HG03460 (cell line): ENCODE measurements at regions not wholly inside any gene's neighbourhood (a gene's known extent, or its start where the extent isn't known, plus 50 kb on each side); places are given as distances from the start of the nearest gene placed in this dataset.

Source experiments
- ATAC-seq: cut with Tn5 transposase; IDR thresholded peaks from one replicate; pipeline ENCODE4 v1.9.1; 2021; ENCODE audit not compliant: unreplicated experiment

- no peak for ATAC-seq
Measured at GRCh38 chr10:128727114-128727513, 600.9 kb upstream of the MKI67 start.

- ATAC-seq: no peak
Measured at GRCh38 chr10:128729910-128730420, 603.7 kb upstream of the MKI67 start.

GRCh38 chr10:128730922-128731321 is 604.7 kb upstream of the MKI67 start:
- no peak for ATAC-seq

- ATAC-seq: no peak
Measured at GRCh38 chr10:128734161-128734560, 607.9 kb upstream of the MKI67 start.

- ATAC-seq: no peak
Measured at GRCh38 chr10:128734734-128735133, 608.5 kb upstream of the MKI67 start.

GRCh38 chr10:128735996-128736395 is 609.8 kb upstream of the MKI67 start:
- no peak for ATAC-seq

GRCh38 chr10:128738386-128738915 is 612.2 kb upstream of the MKI67 start:
- no peak for ATAC-seq

- ATAC-seq: no peak
Measured at GRCh38 chr10:128739930-128740329, 613.7 kb upstream of the MKI67 start.

GRCh38 chr10:128741180-128741579 is 615.0 kb upstream of the MKI67 start:
- ATAC-seq: no peak

GRCh38 chr10:128741680-128742079 is 615.5 kb upstream of the MKI67 start:
- ATAC-seq: no peak

- no peak for ATAC-seq
Measured at GRCh38 chr10:128744092-128744491, 617.9 kb upstream of the MKI67 start.

- ATAC-seq: no peak
Measured at GRCh38 chr10:128744811-128745305, 618.6 kb upstream of the MKI67 start.

- ATAC-seq: no peak
Measured at GRCh38 chr10:128747582-128748346, 621.5 kb upstream of the MKI67 start.

GRCh38 chr10:128751284-128751683 is 625.1 kb upstream of the MKI67 start:
- ATAC-seq: no peak

- no peak for ATAC-seq
Measured at GRCh38 chr10:128751851-128752250, 625.6 kb upstream of the MKI67 start.

- ATAC-seq: no peak
Measured at GRCh38 chr10:128759174-128759573, 633.0 kb upstream of the MKI67 start.

GRCh38 chr10:128763588-128763987 is 637.4 kb upstream of the MKI67 start:
- ATAC-seq: no peak

- no peak for ATAC-seq
Measured at GRCh38 chr10:128764190-128764589, 638.0 kb upstream of the MKI67 start.

GRCh38 chr10:128766915-128767314 is 640.7 kb upstream of the MKI67 start:
- ATAC-seq: no peak

- ATAC-seq: no peak
Measured at GRCh38 chr10:128774979-128775378, 648.8 kb upstream of the MKI67 start.

- no peak for ATAC-seq
Measured at GRCh38 chr10:128775743-128776142, 649.5 kb upstream of the MKI67 start.

- ATAC-seq: no peak
Measured at GRCh38 chr10:128776673-128777252, 650.5 kb upstream of the MKI67 start.
